Stimulated activated CD8-positive, alpha-beta memory T cell treated with anti-CD3 and anti-CD28 coated beads, Interleukin-4, amount 100 ng/mL, for 1 hour (primary cell): ENCODE measurements at regions not wholly inside any gene's neighbourhood (a gene's known extent, or its start where the extent isn't known, plus 50 kb on each side); places are given as distances from the start of the nearest gene placed in this dataset.

Experiments
- DNase-seq, 2 donors: peaks; one replicate each; pipeline ENCODE4 v3.0.0-alpha.2; 2020; ENCODE audit warnings: low read depth in 2 of 2, low spot score in 1 of 2

GRCh38 chr3:31137718-31138465, 243.4 kb upstream of the GADL1 start:
- no peak for DNase-seq

- DNase-seq: no peak
Measured at GRCh38 chr3:31140470-31140869, 246.0 kb upstream of the GADL1 start.

GRCh38 chr3:31142139-31142538, 247.7 kb upstream of the GADL1 start:
- DNase-seq: no peak

DNA sequence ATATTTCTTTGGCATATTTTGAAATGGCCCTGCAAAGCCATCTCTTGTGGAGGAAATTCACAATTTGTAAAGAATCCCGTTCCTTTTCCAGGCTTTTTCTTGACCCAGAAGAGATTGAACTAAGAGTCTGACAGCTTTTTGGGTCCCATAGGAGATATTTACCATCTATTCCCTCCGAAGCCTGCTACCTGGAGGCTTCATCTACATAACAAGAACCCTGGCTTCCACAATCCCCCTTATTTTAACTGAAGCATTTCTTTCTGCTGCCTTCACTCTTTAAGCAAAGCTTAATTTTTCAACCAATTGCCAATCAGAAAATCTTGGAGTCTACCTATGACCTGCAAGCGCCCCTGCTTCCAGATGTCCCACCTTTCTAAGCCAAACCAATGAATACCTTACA, 248.1 kb upstream of the GADL1 start:
- DNase-seq: no peak

DNA sequence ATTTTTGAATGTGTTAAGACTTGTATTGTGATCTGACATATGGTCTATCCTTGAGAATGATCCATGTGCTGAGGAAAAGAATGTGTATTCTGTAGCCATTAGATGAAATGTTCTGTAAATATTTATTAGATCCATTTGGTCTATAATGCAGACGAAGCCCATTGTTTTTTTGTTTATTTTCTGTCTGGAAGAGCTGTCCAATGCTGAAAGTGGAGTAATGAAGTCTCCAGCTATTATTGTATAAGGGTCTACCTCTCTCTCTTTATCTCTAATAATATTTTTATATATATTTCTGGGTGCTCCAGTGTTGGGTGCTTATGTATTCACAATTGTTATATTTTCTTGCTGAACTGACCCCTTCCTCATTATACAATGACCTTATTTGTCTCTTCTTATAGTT, 250.6 kb upstream of the GADL1 start:
- no peak for DNase-seq

- DNase-seq: no peak
Measured at GRCh38 chr3:31147550-31147949, 253.1 kb upstream of the GADL1 start.

DNA sequence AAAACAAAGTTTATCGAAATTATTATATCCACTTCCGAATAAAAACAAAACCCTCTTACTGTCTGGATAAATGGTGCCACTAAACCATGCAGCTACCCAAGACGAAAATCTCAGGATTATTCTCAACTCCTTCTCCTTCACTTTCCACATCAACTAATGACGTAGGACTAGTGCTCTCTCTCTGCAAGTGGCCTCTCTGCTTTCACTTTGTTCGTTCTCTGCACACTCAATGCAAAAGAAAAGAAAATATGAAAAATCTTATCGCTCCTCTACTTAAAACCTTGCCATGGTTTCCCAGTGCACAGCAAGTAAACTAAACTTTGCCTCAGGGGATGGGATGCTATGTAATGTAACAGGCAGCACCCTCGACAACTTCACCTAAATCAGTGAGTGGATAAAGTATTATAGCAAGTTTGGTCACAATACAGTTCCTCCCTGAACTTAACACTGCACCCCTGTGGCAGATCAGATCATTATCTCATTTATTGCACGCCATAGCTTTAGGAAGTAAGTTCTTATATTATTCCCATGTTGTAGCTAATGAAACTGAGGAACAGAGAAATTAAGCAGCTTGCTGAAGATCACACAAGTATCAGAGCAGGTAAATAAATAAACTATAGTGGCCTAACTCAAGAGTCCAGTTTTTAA, 262.7 kb upstream of the GADL1 start:
- no peak for DNase-seq

- no peak for DNase-seq
Measured at GRCh38 chr3:31157893-31158620, 263.6 kb upstream of the GADL1 start.

- no peak for DNase-seq
Measured at GRCh38 chr3:31159331-31160039, 265.0 kb upstream of the GADL1 start.

GRCh38 chr3:31161889-31162288, 267.4 kb upstream of the GADL1 start:
- DNase-seq: no peak

DNA sequence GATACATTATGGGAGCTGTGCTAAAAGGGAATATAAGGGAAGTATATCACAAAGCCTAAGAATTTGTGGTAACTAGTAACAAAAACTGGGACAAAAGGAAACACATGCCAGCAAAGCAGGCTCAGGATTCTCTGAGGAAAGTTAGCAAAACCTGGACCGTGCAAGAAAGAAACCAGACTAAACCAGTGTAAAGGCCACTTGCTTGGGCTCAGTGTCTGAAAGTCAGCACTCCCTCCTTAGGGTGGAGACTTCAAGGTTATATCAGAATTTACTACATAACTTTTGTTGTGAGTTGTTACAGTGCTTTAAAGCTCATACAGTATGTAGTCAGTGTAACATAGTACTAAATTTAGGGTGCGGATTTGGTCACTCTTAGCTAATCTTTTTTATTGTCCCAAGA, 269.9 kb upstream of the GADL1 start:
- DNase-seq: no peak

- no peak for DNase-seq
Measured at GRCh38 chr3:31165399-31165860, 271.0 kb upstream of the GADL1 start.

DNA sequence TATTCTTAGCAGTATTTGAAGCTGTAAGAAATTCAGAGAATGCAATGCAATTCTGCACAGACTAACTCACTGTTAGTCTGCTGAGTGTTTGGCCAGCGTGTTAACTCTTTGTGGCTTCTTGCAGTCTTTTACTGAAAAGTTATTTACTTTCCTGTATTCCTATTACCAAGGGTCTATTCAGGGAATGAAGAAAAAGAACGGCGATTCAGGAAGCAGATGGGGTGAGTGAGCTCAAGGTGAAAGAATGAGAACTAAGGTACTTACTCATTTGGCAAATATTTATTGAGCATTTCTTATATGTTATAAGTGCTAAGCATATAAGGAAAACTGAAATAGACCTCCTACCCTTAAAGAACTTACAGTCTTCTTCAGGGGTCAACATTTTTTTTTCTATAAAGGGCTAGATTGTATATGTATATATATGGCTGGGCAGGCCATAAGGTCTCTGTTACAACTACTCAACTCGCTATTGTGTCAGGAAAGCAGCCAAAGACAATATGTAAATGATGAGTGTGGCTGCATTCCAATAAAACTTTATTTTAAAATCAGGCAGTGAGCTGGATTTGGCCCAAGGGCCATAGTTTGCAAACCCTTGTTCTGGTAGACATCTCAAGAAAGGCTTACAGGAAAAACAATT, 271.9 kb upstream of the GADL1 start:
- DNase-seq: no peak

- DNase-seq: no peak
Measured at GRCh38 chr3:31167666-31168065, 273.2 kb upstream of the GADL1 start.

DNA sequence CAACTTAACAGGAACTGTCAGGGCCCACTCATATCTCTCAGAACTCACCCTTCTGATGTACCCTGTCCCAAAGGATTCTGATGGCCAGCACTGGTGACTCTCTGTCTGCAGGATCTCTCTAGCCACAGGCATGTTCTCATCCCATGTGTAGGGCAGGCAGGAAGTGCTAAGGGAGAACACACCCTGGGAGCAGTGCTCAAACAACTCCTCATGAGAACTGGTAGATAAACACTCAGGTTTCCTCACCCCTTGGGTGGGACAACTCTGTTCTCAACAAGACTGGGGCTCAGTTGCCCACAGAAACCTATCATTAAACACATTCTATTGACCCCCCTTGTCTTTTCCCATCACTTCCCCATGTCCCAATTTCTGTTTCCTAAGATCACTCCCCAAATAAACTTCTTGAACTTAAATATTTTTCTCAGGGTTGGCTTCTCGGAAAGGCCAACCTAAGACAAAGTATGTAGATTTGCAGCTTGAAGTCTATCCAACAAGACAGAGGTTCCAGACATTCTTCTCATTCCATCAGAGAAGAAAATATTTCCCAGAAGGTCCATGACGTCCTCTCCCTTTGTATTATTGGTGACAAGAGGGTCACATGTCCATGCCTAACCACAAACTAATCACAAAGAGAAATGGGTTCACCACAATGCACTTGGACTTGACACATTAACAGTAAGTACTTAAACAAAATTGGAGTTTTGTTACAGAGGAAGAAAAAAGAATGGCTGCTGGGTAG, 276.6 kb upstream of the GADL1 start:
- no peak for DNase-seq

- DNase-seq: no peak
Measured at GRCh38 chr3:31172336-31172735, 277.9 kb upstream of the GADL1 start.

DNA sequence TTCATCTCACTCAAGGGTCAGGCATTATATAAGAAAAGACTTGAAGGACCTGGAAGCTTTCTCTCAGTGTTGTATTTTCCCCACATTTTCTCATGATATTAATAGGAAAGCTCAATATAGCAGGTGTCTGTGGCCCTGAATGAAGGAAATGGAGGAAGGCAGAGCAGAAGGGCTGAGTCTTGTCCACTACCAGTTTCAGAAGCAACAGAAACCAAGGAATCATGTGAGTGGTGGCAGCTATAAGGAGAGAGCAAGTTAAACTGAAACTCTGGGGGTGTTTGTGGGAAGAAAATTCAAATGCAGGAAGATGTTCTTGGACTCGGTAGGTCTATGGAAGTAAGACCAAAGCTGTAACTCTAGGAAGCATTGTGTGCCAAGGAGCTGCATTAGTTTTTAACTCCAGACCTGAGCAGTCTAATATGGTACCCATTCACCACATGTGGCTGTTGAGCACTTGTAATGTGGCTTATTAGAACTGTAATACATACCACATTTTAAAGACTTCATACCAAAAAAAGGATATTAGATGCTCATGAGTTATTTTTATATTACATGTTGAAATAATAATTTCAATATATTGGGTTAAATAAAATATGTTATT, 278.8 kb upstream of the GADL1 start:
- no peak for DNase-seq

- DNase-seq: no peak
Measured at GRCh38 chr3:31174079-31174478, 279.6 kb upstream of the GADL1 start.

GRCh38 chr3:31176045-31176444, 281.6 kb upstream of the GADL1 start:
- no peak for DNase-seq

GRCh38 chr3:31178467-31178866, 284.0 kb upstream of the GADL1 start:
- no peak for DNase-seq
